Spinal cord (tissue), 9 donors: ENCODE measurements at regions not wholly inside any gene's neighbourhood (a gene's known extent, or its start where the extent isn't known, plus 50 kb on each side); places are given as distances from the start of the nearest gene placed in this dataset.
A peak's percentile ranks its signal among the peaks of the same experiment; 100 is the strongest.
"Not testable (repeated sequence)": the region's sequence is repeated elsewhere in the genome, so short reads cannot be mapped to it uniquely, and the experiment has no call there.

Experiments used
- DNase-seq, 6 donors: peaks; one replicate each; pipeline versions ENCODE4 v3.0.0 to v3.0.0-alpha.2; 2013 to 2015; ENCODE audit warnings: low spot score in 6 of 6, low read depth in 4 of 6
- H3K27ac ChIP-seq: one replicate; pipeline ENCODE4 v1.5.1; 2013; ENCODE audit warnings: low read depth, low read length, control low read depth
- H3K27me3 ChIP-seq: one replicate; pipeline ENCODE4 v1.6.1; 2013; ENCODE audit warnings: low read length; ENCODE audit not compliant: control insufficient read depth, insufficient read depth
- H3K36me3 ChIP-seq: one replicate; pipeline ENCODE4 v1.6.1; 2013; ENCODE audit warnings: low read length; ENCODE audit not compliant: control insufficient read depth, insufficient read depth
- H3K4me1 ChIP-seq: one replicate; pipeline ENCODE4 v1.6.1; 2013; ENCODE audit warnings: low read length; ENCODE audit not compliant: control insufficient read depth, insufficient read depth
- H3K4me3 ChIP-seq: one replicate; pipeline ENCODE4 v1.5.1; 2013; ENCODE audit warnings: low read depth, low read length, control low read depth
- H3K9me3 ChIP-seq: one replicate; pipeline ENCODE4 v1.6.1; 2013; ENCODE audit warnings: low read length; ENCODE audit not compliant: control insufficient read depth, insufficient read depth
- whole genome bisulfite sequencing: methylation state at CpG from one replicate; pipeline ENCODE4 v1.1.5; 2013; ENCODE audit warnings: missing lambda C conversion rate; ENCODE audit not compliant: insufficient coverage; 5-methylcytosine and 5-hydroxymethylcytosine counted together
- donor health status: healthy.

DNA sequence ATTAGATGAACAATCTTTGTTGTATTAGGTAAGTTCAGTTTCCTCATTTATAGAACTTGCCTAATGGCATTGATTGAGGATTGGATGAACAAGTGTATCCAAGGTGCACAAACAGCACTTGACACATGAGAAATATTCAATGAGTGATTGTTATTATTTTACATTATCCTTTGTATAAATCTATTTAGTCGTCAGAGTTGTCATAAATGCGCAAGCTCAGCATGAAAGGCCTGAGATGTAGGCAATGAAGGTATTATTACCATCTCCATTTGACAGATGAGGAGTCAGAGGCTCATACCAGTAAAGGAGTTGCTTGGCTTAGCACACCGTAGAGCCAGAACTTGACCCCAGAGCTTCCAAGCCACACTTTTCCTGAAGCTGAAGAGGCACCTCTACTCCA lies 291.4 kb downstream of the C1D start:
- DNase-seq: no peak
- H3K27ac ChIP-seq: no peak overlapping the region
- H3K4me3 ChIP-seq: no peak overlapping the region
- no peaks in the 10 kb centered on the region for H3K4me1 ChIP-seq
- no peaks in the 10 kb centered on the region for H3K27me3 ChIP-seq
- no peaks in the 10 kb centered on the region for H3K36me3 ChIP-seq
- no peaks in the 10 kb centered on the region for H3K9me3 ChIP-seq
- WGBS: no CpG with 5 or more reads among the region's 3 CpGs

DNA sequence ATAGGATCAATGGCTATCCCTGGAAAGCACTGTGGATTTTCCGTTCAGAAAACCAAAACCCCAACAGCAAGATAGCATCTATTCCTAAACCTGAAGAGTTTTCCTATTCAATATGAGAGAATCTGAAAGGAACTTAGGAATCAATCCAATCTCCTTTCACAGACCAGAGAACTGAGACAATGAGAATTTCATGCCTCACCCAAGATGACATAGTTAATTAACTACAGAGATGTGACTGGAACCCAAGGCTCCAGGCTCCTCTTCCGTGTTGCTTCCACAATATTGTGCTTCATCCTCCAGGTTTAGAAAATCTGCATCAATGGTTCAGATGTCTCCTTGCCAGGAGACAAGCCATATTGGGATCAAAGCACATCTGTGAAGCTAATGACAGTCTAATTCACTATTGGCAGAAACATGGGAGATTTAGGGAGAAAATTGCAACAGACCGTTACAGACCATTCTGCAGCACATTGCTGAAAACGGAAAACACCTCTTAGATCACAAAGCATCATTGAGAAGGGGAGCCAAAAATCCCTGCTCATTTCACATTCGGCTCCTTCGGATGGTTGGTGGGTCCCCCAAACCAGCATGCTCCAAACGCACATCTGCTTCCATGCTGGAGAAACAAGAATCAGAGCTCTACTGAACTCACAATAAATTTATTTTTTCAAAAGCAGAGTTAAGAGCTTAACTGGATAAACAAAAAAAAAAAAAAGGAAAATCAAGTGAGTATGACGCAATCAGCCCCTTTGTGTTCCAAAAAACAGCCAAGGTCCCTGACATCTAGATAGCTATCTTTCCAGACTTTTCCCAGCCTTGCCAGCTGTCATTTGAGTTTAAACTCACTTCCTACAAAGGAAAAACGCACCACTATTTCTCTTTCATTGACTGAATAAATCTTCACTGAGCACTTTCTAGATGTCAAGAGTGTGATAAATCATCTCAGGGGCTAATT lies 290.3 kb downstream of the C1D start:
- WGBS: 43% methylated on average over 4 of the region's 9 CpGs
- peak in 1 of 6 donors; percentile 79 for DNase-seq

DNA sequence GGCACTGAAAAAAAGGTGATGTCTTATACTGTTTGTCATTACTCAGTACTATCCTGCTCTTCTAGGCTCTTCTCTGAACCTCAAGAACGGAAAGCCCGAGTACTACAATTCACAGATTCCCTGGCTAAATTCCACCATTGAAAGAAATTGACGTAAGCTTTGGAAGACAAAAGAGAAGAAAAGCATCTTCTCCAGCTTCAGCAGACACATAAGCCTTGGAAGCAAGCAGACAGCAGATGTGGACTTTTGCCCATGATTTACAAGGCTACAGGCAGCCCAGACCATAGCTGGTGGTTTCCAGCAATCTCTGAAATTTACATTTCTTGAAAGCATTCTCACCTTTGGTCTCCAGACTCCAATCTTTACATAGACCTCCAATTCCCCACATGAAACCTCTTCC lies 289.0 kb downstream of the C1D start:
- H3K27me3 ChIP-seq: no peaks in the 10 kb centered on the region
- H3K9me3 ChIP-seq: no peaks in the 10 kb centered on the region
- no peak overlapping the region for H3K27ac ChIP-seq
- WGBS: 90% methylated on average over 3 of the region's 3 CpGs
- H3K4me1 ChIP-seq: no peaks in the 10 kb centered on the region
- no peaks in the 10 kb centered on the region for H3K36me3 ChIP-seq
- no peak for DNase-seq
- H3K4me3 ChIP-seq: no peak overlapping the region

More for the DNA sequence above, 290.3 kb downstream of the C1D start:
- Histone ChIP-seq H3K36me3 (no peaks in the 10 kb centered on the region), H3K9me3 (no peaks in the 10 kb centered on the region), H3K4me3 (no peak overlapping the region), H3K27ac (no peak overlapping the region), H3K27me3 (no peaks in the 10 kb centered on the region), H3K4me1 (no peaks in the 10 kb centered on the region)

DNA sequence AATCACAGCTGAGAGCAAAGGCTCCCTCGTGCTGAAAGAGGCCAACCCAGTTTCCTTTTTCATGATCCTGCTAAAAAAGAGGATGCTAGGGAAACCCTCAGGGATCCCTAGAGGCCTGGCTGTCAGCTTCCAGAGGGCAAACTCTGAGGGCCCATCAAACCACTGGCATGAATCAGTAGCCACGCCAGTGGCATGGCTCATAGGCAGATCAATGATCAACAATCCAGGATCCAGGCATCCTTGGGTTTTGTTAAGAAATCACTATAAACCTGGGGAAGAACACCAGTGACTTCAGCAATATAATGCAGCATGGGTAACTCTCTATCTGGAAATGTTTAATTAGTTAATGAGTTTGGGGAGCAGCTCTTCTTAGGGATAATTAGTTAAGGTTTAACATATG lies 286.5 kb downstream of the C1D start:
- 54% methylated on average over 2 of the region's 2 CpGs for WGBS

DNA sequence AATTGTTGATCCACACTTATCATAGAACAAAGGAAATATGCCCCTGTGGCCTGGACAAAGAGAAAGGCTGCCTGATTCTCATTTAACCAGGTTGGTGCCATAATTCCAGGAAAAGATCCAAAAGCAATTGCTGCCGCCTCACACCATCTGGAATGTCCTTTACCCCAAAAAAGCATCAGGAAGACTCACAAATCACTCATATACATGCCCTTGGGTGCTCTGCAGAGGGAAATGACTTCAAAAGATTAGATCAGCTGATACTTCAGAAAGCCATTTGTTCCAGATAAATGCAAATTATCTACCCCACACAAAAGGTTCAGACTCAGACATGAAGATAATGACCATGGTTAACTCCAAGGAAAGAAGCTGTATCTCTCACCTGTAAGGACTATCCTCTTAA lies 285.8 kb downstream of the C1D start:
- no peaks in the 10 kb centered on the region for H3K9me3 ChIP-seq
- H3K4me3 ChIP-seq: no peak overlapping the region
- H3K4me1 ChIP-seq: no peaks in the 10 kb centered on the region
- H3K36me3 ChIP-seq: no peaks in the 10 kb centered on the region
- WGBS: 80% methylated on average over 1 of the region's 1 CpG
- no peaks in the 10 kb centered on the region for H3K27me3 ChIP-seq
- H3K27ac ChIP-seq: no peak overlapping the region
- no peak for DNase-seq

More for the DNA sequence above, 286.5 kb downstream of the C1D start:
- no peaks in the 10 kb centered on the region for H3K9me3 ChIP-seq
- no peak overlapping the region for H3K4me3 ChIP-seq
- H3K36me3 ChIP-seq: no peaks in the 10 kb centered on the region
- no peaks in the 10 kb centered on the region for H3K4me1 ChIP-seq
- no peak overlapping the region for H3K27ac ChIP-seq
- peak in 1 of 6 donors; percentile 37 for DNase-seq
- H3K27me3 ChIP-seq: no peaks in the 10 kb centered on the region

DNA sequence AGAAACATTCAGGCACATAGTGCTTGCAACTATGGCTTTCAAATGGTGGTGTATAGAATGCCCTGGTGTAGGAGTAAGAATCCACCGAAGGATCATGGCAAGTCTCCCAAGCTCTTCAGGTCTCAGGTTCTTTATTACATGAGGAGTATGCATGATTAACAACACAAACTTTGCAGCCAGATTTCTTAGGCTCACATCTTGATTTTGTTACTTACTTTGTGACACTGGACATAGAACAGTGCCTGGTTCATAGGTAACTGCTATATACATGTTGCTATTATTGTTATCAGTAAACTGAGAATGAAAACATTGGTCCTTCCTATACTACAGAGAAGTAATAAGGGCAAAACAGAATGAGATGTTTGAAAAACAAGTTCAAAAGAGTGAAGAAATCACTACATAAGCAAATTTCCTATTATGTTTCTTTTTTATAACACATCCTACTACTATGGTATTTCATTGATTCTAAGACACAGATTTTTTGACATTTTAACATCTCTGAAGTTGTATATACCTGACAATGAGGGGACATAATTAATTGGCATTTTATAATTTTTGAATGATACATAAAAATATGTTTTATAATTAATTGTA lies 284.9 kb downstream of the C1D start:
- no peaks in the 10 kb centered on the region for H3K27me3 ChIP-seq
- H3K9me3 ChIP-seq: no peaks in the 10 kb centered on the region
- H3K27ac ChIP-seq: no peak overlapping the region
- no CpG with 5 or more reads among the region's 1 CpG for WGBS
- no peak overlapping the region for H3K4me3 ChIP-seq
- H3K4me1 ChIP-seq: peaks cover under 1% of the 10 kb centered on the region
- DNase-seq: no peak
- no peaks in the 10 kb centered on the region for H3K36me3 ChIP-seq

DNA sequence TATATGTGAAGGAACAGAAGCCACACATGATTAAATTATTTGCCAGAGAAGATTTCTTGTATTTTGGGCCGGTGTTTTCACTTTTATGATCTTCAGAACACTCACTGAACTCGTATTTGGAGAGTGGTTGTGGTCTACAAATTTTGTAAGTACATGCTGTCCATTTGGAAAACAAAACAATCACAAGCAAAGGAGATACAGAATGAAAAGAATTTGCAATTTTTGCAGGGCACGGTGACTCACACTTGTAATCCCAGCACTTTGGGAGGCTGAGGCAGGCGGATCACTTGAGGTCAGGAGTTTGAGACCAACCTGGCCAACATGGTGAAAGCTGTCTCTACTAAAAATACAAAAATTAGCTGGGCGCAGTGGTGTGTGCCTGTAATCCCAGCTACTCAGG lies 282.0 kb downstream of the C1D start:
- not testable (repeated sequence) for H3K36me3 ChIP-seq, H3K4me3 ChIP-seq, H3K9me3 ChIP-seq, H3K27me3 ChIP-seq, H3K27ac ChIP-seq, DNase-seq, H3K4me1 ChIP-seq
- WGBS: 89% methylated on average over 3 of the region's 5 CpGs

DNA sequence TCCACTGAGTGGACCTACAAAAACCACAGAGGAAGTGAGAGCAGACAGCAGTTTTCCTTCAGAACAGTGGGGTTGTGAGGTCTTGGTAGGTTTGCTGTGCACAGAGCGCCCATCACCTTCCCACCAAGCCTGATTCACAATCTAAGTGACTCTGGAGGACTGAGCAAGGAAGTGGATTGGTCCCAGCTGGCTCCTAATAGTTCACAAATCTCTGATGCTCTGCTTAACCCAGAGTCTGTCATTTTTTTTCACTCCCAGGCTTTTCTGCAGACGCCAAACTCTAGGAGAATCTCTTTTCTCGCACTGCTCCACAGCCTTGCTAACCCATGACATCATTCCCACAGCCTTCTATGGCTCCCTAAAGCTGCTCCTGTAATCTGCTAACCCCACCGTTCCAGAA lies 280.4 kb downstream of the C1D start:
- no peaks in the 10 kb centered on the region for H3K36me3 ChIP-seq
- H3K9me3 ChIP-seq: no peaks in the 10 kb centered on the region
- WGBS: 74% methylated on average over 3 of the region's 4 CpGs
- no peak overlapping the region for H3K4me3 ChIP-seq
- no peaks in the 10 kb centered on the region for H3K27me3 ChIP-seq
- peaks cover 3% of the 10 kb centered on the region for H3K4me1 ChIP-seq
- H3K27ac ChIP-seq: no peak overlapping the region
- peak in 1 of 6 donors; percentile 34 for DNase-seq

DNA sequence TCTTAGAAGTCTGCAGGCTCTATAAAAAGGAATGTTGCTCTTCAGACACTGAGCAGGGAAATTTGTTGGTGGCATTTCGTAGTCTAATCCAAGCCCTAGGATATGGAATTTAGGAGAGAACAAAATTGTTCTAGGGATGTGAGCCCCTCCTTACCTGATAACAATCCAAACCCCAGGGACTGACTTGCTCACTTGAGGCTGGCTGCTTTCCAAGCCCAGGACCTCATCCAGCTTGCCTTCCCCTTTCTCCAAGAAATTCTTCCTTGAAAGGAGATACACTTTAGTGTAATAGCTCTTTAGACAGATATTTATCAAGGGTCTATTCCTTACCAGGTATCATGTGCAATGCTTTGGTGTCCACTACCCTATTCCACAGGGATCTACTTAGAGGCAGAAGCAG lies 279.8 kb downstream of the C1D start:
- no peaks in the 10 kb centered on the region for H3K9me3 ChIP-seq
- no peak overlapping the region for H3K27ac ChIP-seq
- no peak for DNase-seq
- no peaks in the 10 kb centered on the region for H3K36me3 ChIP-seq
- no peaks in the 10 kb centered on the region for H3K27me3 ChIP-seq
- H3K4me3 ChIP-seq: no peak overlapping the region
- 71% methylated on average over 1 of the region's 1 CpG for WGBS
- peaks cover 3% of the 10 kb centered on the region for H3K4me1 ChIP-seq

DNA sequence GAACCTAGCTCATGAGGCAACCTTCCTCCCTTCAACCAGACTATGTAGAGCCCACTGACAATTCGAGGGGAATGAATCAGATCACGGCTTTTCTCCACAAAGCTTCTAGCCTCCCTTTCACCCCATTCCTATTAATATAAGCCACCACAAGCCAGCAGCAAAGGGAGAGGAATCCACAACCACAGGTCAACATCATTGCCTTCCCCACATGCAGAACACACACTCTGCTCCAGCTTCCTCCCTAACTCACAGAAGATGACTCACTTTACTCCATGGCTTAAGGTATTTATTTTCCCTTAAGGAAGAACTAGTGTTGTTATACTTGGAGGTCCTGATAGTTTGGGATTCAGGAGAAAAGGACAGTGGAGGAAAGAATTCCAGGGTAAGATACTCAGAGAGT lies 272.2 kb downstream of the C1D start:
- H3K27ac ChIP-seq: no peak overlapping the region
- H3K27me3 ChIP-seq: no peaks in the 10 kb centered on the region
- H3K36me3 ChIP-seq: no peaks in the 10 kb centered on the region
- H3K9me3 ChIP-seq: no peaks in the 10 kb centered on the region
- DNase-seq: no peak
- no peaks in the 10 kb centered on the region for H3K4me1 ChIP-seq
- WGBS: 93% methylated on average over 2 of the region's 2 CpGs
- no peak overlapping the region for H3K4me3 ChIP-seq
